K562 (cell line): ENCODE measurements at regions not wholly inside any gene's neighbourhood (a gene's known extent, or its start where the extent isn't known, plus 50 kb on each side); places are given as distances from the start of the nearest gene placed in this dataset.

Source experiments
- ATAC-seq: fragments of 200-7000 bp; cut with Tn5 transposase; 3 replicates; pipeline ENCODE4 v1.9.1; 2020; ENCODE audit warnings: moderate library complexity
- BruUV-seq: library from RNA; stranded (reverse); fragments of 400-500 nt; replicated peaks from 2 replicates; lab custom pipeline; 2021; lab: Mats Ljungman, UMichigan
- CTCF ChIA-PET: fragments of 300-600 bp; formaldehyde crosslinking; extraction: SDS; loops from one replicate; lab custom pipeline; 2021; ENCODE audit warnings: low intra/inter-chr PET ratio; lab: Yijun Ruan, JAX
- POLR2A ChIA-PET: fragments of 300-600, 350-650 bp; sonication (Branson Sonifier 250); formaldehyde crosslinking; extraction: SDS; loops from one replicate; lab custom pipeline; 2021; ENCODE audit warnings: antibody characterized with exemption, inconsistent platforms; lab: Yijun Ruan, JAX
- DNase-seq, 4 experiments: peaks; one replicate each; pipeline versions ENCODE4 v3.0.0 to v3.0.0-alpha.2; 2011 to 2018; ENCODE audit warnings: low spot score in 3 of 4, mixed read lengths in 3 of 4; ENCODE audit errors: extremely low read depth in 1 of 4
- FAIRE-seq: peaks from 2 replicates; lab custom pipeline; 2011; peaks lifted over from hg19 to GRCh38; lab: Jason Lieb, UNC
- H2AFZ ChIP-seq: 2 replicates; pipeline ENCODE4 v1.6.0; 2011; ENCODE audit warnings: low read depth, low read length, control low read depth, inconsistent platforms
- H3K27ac ChIP-seq: fragments of 200-600 bp; 3 replicates; pipeline ENCODE4 v1.8.0; 2011; ENCODE audit warnings: low read depth, mild to moderate bottlenecking, control low read depth, inconsistent platforms, low read length, moderate library complexity, mixed read lengths; ENCODE audit errors: extremely low read depth
- H3K27me3 ChIP-seq, 2 experiments: fragments of 300-600 bp in 1 of 2; 2 replicates in 1 of 2; 3 replicates in 1 of 2; pipeline versions ENCODE4 v1.6.0 to v1.8.0; 2011; ENCODE audit warnings: inconsistent platforms in 2 of 2, low read length in 2 of 2, mild to moderate bottlenecking in 1 of 2, mixed read lengths in 1 of 2, moderate library complexity in 1 of 2; ENCODE audit not compliant: control insufficient read depth in 2 of 2, insufficient read depth in 2 of 2
- H3K36me3 ChIP-seq: fragments of 300-600 bp; 3 replicates; pipeline ENCODE4 v1.8.0; 2011; ENCODE audit warnings: mild to moderate bottlenecking, low read length, inconsistent platforms; ENCODE audit not compliant: control insufficient read depth, insufficient read depth
- H3K4me1 ChIP-seq, 2 experiments: fragments of 200-600 bp in 1 of 2; replicated peaks in 1 of 2; 2 replicates in 1 of 2; 3 replicates in 1 of 2; pipeline versions ENCODE4 v1.5.1 to v1.8.0; 2011; ENCODE audit warnings: inconsistent platforms in 2 of 2, low read length in 2 of 2, mild to moderate bottlenecking in 1 of 2, mixed read lengths in 1 of 2, moderate library complexity in 1 of 2; ENCODE audit not compliant: control insufficient read depth in 2 of 2, insufficient read depth in 2 of 2
- H3K4me2 ChIP-seq: 2 replicates; pipeline ENCODE4 v1.6.1; 2011; ENCODE audit warnings: low read length, control low read depth, inconsistent platforms, mixed read lengths; ENCODE audit not compliant: insufficient read depth
- H3K4me3 ChIP-seq: fragments of 200-600 bp; sonication (generic), shearing (Covaris generic); 2 replicates; pipeline ENCODE4 v1.5.1; 2016; ENCODE audit warnings: control low read depth, inconsistent platforms
- H3K79me2 ChIP-seq: fragments of 200-600 bp; 3 replicates; pipeline ENCODE4 v1.8.0; 2011; ENCODE audit warnings: low read length, inconsistent platforms; ENCODE audit not compliant: control insufficient read depth, insufficient read depth
- H3K9ac ChIP-seq, 2 experiments: 2 replicates each; pipeline versions ENCODE4 v1.6.0 to v1.6.1; 2011; ENCODE audit warnings: low read depth in 2 of 2, low read length in 2 of 2, control low read depth in 1 of 2, inconsistent platforms in 1 of 2, mild to moderate bottlenecking in 1 of 2, mixed read lengths in 1 of 2; ENCODE audit not compliant: insufficient read depth in 1 of 2
- H3K9me1 ChIP-seq: one replicate; pipeline ENCODE4 v1.6.0; 2011; ENCODE audit warnings: inconsistent platforms, mild to moderate bottlenecking, low read length, moderate library complexity; ENCODE audit not compliant: control insufficient read depth, insufficient read depth
- H3K9me3 ChIP-seq: replicated peaks from 2 replicates; pipeline ENCODE4 v1.5.1; 2011; ENCODE audit warnings: low read depth, low read length, inconsistent platforms; ENCODE audit not compliant: control insufficient read depth, insufficient read depth
- H4K20me1 ChIP-seq: replicated peaks from 2 replicates; pipeline ENCODE4 v1.6.1; 2011; ENCODE audit warnings: low read length, inconsistent platforms, mixed read lengths; ENCODE audit not compliant: control insufficient read depth, insufficient read depth
- ARID3A ChIP-seq: IDR thresholded peaks from 2 replicates; pipeline ENCODE4 v1.6.1; 2012; ENCODE audit warnings: low read depth, low read length, improper control_type of control experiment, borderline replicate concordance
- BDP1 ChIP-seq: IDR thresholded peaks from 3 replicates; pipeline ENCODE4 v1.6.1; 2011; ENCODE audit not compliant: insufficient read length, insufficient read depth
- CUX1 ChIP-seq: fragments of 200-800 bp; sonication (Bioruptor generic); IDR thresholded peaks from 2 replicates; pipeline ENCODE4 v1.6.1; 2016; ENCODE audit warnings: missing genetic modification characterization, missing compliant biosample characterization
- MAFK ChIP-seq: IDR thresholded peaks from 2 replicates; pipeline ENCODE4 v1.6.1; 2011; ENCODE audit warnings: low read length, improper control_type of control experiment
- NFE2 ChIP-seq: IDR thresholded peaks from 2 replicates; pipeline ENCODE4 v1.6.1; 2014; ENCODE audit warnings: antibody characterized with exemption, low read depth
- NR3C1 ChIP-seq: sonication (generic); formaldehyde crosslinking; IDR thresholded peaks from 2 replicates; pipeline ENCODE4 v1.8.1; 2022; ENCODE audit warnings: missing genetic modification reagents
- RHOXF2B ChIP-seq: fragments of 250-450 bp; sonication (Bioruptor Pico); conservative IDR thresholded peaks from 2 replicates; pipeline ENCODE4 v1.5.1; 2021
- SMARCA5 ChIP-seq: fragments of 450-650 bp; IDR thresholded peaks from 2 replicates; pipeline ENCODE4 v1.6.1; 2016
- ZNF384 ChIP-seq: IDR thresholded peaks from 2 replicates; pipeline ENCODE4 v1.6.1; 2012; ENCODE audit warnings: low read depth, low read length, improper control_type of control experiment
- WGBS: fragments of 100-300 bp; shearing (Covaris generic); methylation state at CpG from one replicate; pipeline ENCODE4 v1.1.6; 2016; ENCODE audit warnings: low coverage, mixed read lengths; ENCODE audit not compliant: insufficient coverage; ENCODE audit errors: missing lambda C conversion rate; 5-methylcytosine and 5-hydroxymethylcytosine counted together
- in situ Hi-C: fragments of 300-500 bp; cut with MboI; formaldehyde crosslinking; loops from 4 replicates; pipeline ENCODE4 v1.15.0; 2018; ENCODE audit warnings: inconsistent platforms, mixed read lengths
- intact Hi-C: fragments of 100-400 bp; cut with micrococcal nuclease; formaldehyde crosslinking; loops from 2 replicates; pipeline ENCODE4 v1.14.2; 2022

GRCh38 chr12:43653289-43653915 is 101.4 kb upstream of the ADAMTS20 start:
- Histone ChIP-seq H3K79me2 (no peaks in the 10 kb centered on the region), H3K9me1 (no peaks in the 10 kb centered on the region), H3K27ac (no peak overlapping the region), H3K27me3 (no peaks in the 10 kb centered on the region), H4K20me1 (no peaks in the 10 kb centered on the region), H3K4me3 (no peak overlapping the region), H3K4me1 (no peaks in the 10 kb centered on the region), H3K36me3 (no peaks in the 10 kb centered on the region), H3K4me2 (no peak overlapping the region), H3K9ac (no peak overlapping the region), H3K9me3 (no peaks in the 10 kb centered on the region), H2AFZ (no peak overlapping the region)
- TF ChIP-seq BDP1 (no peak), RHOXF2B (CRISPR knock-in tag) (no peak), ARID3A (no peak), SMARCA5 (no peak), ZNF384 (no peak), NR3C1 (no peak), CUX1 (no peak), NFE2 (no peak), MAFK (no peak)
- intact Hi-C loops (no loop called here), in situ Hi-C loops (no loop called here)
- ATAC-seq (no peak), FAIRE-seq (no peak), DNase-seq (no peak)
- WGBS: 0% methylated on average over 3 of the region's 3 CpGs
- ChIA-PET POLR2A (no interaction called here), CTCF (no interaction called here)
- BruUV-seq: no TSS peak
